GM23248 (cell line): ENCODE measurements at regions not wholly inside any gene's neighbourhood (a gene's known extent, or its start where the extent isn't known, plus 50 kb on each side); places are given as distances from the start of the nearest gene placed in this dataset.

Source experiments
- EZH2 ChIP-seq: fragments of 200-600 bp; sonication (generic); IDR thresholded peaks from 2 replicates; pipeline ENCODE4 v1.6.1; 2018; ENCODE audit warnings: antibody characterized with exemption, mild to moderate bottlenecking; ENCODE audit not compliant: insufficient read depth, poor library complexity, severe bottlenecking
- EZH2phosphoT487 ChIP-seq: fragments of 200-600 bp; sonication (generic); IDR thresholded peaks from 2 replicates; pipeline ENCODE4 v1.6.1; 2018; ENCODE audit warnings: antibody characterized with exemption, moderate library complexity, mild to moderate bottlenecking, low read depth; ENCODE audit not compliant: insufficient read depth

DNA sequence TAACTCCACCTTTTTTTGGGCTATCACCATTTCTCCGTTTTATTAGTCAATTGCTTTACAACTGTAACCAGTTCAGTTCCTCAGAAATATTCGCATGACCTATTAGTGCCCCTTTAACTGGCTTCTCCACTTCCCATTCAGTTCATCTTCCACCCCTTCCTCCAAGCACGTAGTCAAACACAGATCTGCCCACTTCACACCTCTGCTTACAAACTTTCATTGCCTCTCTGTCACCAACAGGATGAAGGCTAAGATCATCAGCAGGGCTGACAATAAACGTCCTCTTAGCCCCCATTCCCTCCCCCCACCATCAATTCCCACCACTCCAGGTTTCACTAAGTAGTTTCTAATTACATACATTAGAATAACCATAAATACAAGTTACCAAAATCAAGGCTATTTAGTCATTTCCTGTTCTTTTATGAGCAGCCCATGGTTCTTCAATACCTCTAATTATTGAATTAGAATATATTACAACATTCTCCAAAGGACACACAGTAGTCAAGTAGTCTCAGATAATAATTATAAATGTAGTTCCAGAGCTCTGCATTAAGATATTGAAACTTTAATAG lies 95.7 kb downstream of the SPRY2 start:
- TF ChIP-seq EZH2 = no peak
- TF ChIP-seq EZH2phosphoT487 = no peak
